ENCODE measurements at regions not wholly inside any gene's neighbourhood (a gene's known extent, or its start where the extent isn't known, plus 50 kb on each side); places are given as distances from the start of the nearest gene placed in this dataset.

DNA sequence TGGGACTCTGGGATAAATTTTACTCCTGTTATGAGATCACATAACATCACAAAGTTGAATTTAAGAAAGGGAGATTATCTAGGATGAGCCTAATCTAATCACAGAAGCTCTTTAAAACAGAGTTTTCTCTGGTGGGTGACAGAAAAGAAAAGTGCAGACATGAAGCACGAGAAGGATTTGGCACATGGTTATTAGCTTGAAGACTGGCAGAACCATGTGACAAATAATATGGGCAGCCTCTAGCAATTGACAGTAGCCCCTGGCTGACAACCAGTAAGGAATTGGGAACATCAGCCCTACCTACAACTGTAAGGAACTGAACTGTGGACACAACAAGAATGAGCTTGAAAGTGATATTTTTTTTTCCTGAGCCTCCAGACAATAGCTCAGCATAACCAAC lies 243.1 kb downstream of the HTR1A start (continued):
- TF ChIP-seq KDM1A (IDR thresholded peaks at IDR 0.05; ENCODE audit: borderline replicate concordance, low read length) (no peak), TCF12 (IDR thresholded peaks at IDR 0.05; ENCODE audit: low read depth, low read length) (no peak), RFX5 (IDR thresholded peaks at IDR 0.05; ENCODE audit: borderline replicate concordance, low read depth, low read length) (no peak), NANOG (IDR thresholded peaks at IDR 0.05; ENCODE audit: insufficient read depth, low read depth, low read length, poor library complexity, severe bottlenecking) (no peak), CBX5 (IDR thresholded peaks at IDR 0.05; ENCODE audit: low read depth, low read length) (no peak)
- TF ChIP-seq, protein P1, sequence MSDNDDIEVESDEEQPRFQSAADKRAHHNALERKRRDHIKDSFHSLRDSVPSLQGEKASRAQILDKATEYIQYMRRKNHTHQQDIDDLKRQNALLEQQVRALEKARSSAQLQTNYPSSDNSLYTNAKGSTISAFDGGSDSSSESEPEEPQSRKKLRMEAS (IDR thresholded peaks at IDR 0.05): no peak

Measured in H1 (cell line).